NCI-H2196 treated with DMSO at 0.1 percent for 48 hours (cell line): ENCODE measurements at regions not wholly inside any gene's neighbourhood (a gene's known extent, or its start where the extent isn't known, plus 50 kb on each side); places are given as distances from the start of the nearest gene placed in this dataset.
"Not testable (repeated sequence)": the region's sequence is repeated elsewhere in the genome, so short reads cannot be mapped to it uniquely, and the experiment has no call there.

Experiments
- DNase-seq: peaks from one replicate; lab custom pipeline; 2025; ENCODE audit not compliant: unreplicated experiment; lab: John Stamatoyannopoulos, UW

DNA sequence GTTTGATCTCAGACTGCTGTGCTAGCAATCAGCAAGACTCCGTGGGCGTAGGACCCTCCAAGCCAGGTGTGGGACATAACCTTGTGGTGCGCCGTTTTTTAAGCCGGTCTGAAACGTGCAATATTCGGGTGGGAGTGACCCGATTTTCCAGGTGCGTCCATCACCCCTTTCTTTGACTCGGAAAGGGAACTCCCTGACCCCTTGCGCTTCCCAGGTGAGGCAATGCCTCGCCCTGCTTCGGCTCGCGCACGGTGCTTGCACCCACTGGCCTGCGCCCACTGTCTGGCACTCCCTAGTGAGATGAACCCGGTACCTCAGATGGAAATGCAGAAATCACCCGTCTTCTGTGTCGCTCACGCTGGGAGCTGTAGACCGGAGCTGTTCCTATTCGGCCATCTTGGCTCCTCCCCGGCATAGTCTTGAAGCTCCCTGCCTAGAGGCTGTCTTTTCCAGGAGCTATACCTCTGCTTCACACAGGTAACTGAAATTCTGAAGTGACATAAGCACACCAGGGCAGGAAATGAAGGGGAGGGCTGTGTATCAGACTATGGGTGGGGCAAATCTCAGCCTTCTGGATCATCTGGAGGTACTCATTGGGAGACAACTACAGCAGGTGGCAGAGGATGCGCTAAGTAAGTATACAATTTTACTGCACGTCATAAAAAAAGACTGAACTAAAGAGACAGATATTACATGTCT, 252.1 kb upstream of the POT1 start:
- not testable (repeated sequence) for DNase-seq

DNA sequence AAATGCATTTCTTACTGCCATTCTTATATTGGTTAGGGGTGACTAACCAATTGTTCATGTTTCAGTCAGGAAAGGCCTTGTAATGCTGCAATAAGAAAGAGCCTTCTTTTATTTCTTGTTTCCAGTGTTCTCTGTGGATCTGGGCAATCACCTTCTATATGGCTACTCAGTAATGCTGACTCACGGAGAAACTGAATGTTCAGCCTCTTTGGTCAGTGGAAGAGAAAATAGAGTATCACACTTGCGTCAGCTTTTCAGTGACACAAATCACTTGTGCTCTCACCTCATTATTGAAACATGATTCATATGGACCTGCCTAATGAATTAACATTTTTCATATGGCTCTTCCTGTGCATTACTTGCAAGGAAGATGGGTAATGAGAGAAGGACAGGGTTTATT, 243.9 kb upstream of the POT1 start:
- no peak for DNase-seq

- DNase-seq, result no peak
These were observed 239.5 kb upstream of the POT1 start for GRCh38 chr7:125169088-125169487.

DNA sequence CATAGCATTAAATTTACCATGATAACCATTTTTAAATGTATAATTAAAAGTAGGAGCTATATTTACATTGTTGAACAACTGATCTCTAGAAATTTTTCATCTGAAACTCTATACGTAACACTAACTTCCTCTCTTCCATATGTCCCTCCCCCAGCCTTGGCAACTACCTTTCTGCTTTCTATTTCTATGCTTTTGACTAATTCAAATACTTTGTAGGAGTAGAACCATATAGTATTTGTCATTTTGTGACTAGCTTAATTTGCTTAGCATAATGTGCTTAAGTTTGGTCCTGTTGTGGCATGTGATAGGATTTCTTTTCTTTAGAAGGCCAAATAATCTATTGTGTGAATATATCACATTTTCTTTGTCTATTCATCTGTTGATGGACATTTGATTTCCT, 225.3 kb upstream of the POT1 start:
- DNase-seq, result no peak

DNA sequence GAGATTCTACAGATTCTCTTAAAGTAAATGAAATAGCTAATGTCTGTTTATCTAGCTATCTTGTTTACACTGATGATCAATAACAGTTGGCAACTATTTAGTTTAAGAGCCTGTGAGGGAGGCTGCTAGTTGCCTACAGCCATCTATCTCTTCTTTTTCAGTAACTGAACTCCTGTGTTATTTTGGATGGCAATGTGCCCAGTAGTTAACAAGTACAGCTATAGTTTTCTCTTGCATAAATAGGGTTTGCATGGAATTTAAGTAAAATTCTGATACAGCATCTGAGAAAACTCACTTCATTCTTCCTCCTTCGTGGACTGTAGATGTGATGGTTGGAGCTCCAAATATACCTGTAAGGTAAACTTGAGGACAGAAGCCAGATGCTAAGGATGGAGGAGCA, 219.5 kb upstream of the POT1 start:
- DNase-seq, result no peak

DNA sequence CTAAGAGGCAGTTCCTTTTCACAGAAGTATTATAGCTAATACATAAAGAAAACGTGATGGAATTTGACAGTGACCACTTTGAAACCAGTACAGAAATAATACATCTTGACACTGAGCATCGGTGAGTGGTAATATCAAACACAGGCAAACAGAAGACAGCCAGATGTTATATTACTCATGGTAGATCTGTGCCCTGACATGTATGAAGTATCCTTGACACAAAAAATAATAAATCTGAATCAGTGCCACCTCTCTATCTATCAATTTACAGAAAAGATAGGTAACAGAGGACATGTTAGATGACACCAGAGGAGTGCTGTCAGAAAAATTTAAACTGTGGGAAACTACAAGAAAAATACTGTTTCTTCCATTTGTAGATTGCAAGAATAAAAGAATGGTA, 217.4 kb upstream of the POT1 start:
- DNase-seq, result no peak

GRCh38 chr7:125136755-125137532, 207.3 kb upstream of the POT1 start:
- DNase-seq, result no peak

- DNase-seq, result no peak
These were observed 206.7 kb upstream of the POT1 start for GRCh38 chr7:125136341-125136740.

GRCh38 chr7:125130173-125130572, 200.5 kb upstream of the POT1 start:
- no peak for DNase-seq

- DNase-seq, result no peak
These were observed 197.7 kb upstream of the POT1 start for GRCh38 chr7:125127304-125127703.

DNA sequence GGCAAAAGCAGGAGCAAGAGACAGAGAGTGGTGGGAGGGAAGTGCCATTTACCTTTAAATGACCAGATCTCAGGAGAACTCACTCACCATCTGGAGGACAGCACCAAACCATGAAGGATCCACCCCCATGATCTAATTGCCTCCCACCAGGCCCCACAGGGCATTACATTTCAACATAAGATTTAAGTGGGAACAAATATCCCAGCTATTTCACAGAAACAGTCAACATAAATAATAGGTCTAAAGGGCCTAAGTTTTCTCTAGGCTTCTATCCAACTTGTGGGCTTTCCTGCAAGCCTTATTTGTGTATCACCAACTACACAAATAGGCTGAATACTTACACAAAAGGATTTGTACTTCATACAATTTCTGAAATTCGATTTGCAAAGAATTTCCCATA, 196.8 kb upstream of the POT1 start:
- no peak for DNase-seq

DNA sequence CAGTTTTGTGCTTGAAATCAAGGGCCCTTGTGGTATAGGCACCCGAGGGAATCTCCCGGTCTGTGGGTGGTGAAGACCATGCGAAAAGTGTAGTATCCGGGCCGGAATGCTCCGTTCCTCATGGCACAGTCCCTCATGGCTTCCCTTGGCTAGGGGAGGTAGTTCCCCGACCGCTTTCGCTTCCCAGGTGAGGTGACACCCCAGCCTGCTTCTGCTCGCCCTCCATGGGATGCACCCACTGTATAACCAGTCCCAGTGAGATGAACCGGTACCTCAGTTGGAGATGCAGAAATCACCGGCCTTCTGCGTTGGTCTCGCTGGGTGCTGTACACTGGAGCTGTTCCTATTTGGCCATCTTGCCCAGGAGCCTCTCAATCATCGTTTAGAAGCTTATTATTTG, 195.7 kb upstream of the POT1 start:
- no peak for DNase-seq

DNA sequence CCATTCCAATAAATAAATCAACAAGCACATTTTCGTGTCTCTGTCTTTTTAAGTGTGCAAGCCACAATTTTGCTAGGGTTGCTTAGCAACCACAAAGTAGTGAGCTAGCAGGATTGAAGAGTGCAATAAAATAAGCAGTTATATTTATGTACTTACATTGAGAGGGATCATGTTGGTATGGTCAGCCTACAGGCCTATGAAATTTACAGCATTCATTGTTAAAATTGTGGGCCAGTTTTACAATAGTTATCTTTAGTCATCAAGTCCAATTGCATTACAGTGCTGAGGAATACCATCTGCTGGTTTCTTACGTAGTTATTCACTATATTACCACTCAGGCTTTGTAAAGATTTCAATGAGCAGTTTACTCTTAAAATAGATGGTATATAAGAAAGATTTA, 192.5 kb upstream of the POT1 start:
- no peak for DNase-seq

DNA sequence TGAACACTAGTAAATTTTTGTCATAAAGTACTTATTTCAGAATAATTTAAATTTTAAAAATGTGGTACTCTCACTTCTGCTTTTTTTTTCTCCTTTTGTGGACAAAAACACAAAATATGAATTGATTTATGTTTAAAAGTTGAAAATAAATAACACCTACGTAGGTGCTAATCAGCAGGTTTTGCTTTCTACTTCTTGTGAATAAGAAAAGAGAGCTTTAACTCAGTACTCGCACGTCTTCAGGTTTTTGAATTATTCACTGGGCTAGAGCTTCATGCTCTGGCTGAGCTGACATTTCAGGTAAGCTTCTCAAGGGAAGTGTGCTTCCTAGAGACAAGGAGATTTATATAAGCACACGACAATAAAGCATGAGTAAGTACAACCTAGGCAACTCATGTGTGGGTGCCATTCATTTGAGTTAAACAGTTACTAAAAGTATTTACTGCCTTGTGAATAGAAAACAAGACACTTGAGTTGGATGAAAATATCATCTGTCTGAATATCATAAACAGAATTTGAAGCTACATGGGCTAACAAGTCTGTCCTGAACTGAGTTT, 190.0 kb upstream of the POT1 start:
- no peak for DNase-seq

DNA sequence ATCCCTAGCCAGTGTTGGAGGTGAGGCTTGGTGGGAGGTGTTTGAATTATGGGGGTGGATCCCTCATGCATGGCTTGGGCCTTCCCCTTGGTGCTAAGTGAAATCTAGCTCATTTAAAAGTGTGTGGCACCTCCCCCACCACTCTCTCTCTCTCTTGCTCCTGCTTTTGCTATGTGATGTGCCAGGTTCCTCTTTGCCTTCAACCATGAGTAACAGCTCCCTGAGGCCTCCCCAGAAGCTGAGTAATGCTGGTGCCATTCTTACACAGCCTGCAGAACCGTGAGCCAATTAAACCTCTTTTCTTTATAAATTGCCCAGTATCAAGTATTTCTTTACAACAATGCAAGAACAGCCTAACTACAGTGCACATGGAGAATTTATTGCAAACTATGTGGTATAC, 188.8 kb upstream of the POT1 start:
- DNase-seq, result no peak

GRCh38 chr7:125112850-125113249, 183.2 kb upstream of the POT1 start:
- no peak for DNase-seq

GRCh38 chr7:125099519-125099918, 169.9 kb upstream of the POT1 start:
- DNase-seq, result no peak

- no peak for DNase-seq
These were observed 168.8 kb upstream of the POT1 start for GRCh38 chr7:125098377-125098970.

DNA sequence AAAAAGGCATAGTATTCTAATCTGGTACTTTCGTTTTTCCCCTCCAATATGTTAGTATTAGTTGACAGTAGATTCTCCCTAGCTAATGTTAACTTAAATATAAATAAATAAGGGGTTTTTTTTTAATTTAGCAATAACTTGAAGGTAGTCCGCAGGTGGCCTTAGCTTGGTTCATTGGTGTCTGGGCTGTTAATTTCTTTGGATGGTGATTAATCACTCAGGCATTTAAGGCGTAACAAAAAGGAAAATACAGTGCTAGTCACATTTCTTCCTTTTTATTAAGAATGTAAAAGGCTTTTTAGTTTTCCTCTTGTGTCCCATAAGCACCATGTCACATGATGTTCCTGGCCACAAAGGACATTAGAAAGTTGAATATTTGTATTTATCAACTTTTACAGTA, 161.0 kb upstream of the POT1 start:
- DNase-seq, result no peak

GRCh38 chr7:125089171-125089570, 159.5 kb upstream of the POT1 start:
- no peak for DNase-seq

DNA sequence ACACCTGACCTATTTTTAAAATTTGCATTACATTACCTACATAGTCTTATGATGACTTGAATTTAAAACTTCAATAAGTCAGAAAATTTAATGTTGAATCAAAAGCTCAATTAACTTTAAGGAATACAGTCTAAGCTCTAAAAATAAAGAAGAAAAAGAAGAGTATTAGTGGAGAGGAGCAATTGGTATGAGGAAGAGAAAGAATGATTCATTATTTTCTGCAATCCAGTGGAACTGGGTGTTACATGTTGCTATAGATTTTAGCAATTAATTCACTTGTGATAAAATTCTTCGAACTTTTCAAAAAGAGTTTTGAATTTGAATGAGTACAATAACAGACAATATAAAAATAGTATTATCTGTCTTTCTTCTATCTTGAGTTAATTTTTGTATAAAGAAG, 158.9 kb upstream of the POT1 start:
- DNase-seq, result no peak

GRCh38 chr7:125085084-125085483, 155.5 kb upstream of the POT1 start:
- DNase-seq, result no peak
